WI38 (cell line): ENCODE measurements at regions not wholly inside any gene's neighbourhood (a gene's known extent, or its start where the extent isn't known, plus 50 kb on each side); places are given as distances from the start of the nearest gene placed in this dataset.

Experiments used
- H3K4me3 ChIP-seq: 2 replicates; pipeline ENCODE4 v1.5.1; 2011; ENCODE audit warnings: low read depth, mild to moderate bottlenecking, control low read depth, low read length
- CTCF ChIP-seq: IDR thresholded peaks from 2 replicates; pipeline ENCODE4 v1.5.1; 2012; ENCODE audit warnings: low read depth, mild to moderate bottlenecking, control low read depth, low read length

GRCh38 chr9:80554301-80554700 is 982.5 kb downstream of the TLE4 start:
- TF ChIP-seq CTCF, result no peak
- H3K4me3 ChIP-seq, result no peak overlapping the region

- no peak for TF ChIP-seq CTCF
- no peak overlapping the region for H3K4me3 ChIP-seq
Observed at GRCh38 chr9:80552931-80553330, 981.2 kb downstream of the TLE4 start.

- TF ChIP-seq CTCF, result no peak
- no peak overlapping the region for H3K4me3 ChIP-seq
Observed at GRCh38 chr9:80550181-80550580, 978.4 kb downstream of the TLE4 start.

GRCh38 chr9:80547613-80548012 is 975.8 kb downstream of the TLE4 start:
- H3K4me3 ChIP-seq, result no peak overlapping the region
- TF ChIP-seq CTCF, result no peak

GRCh38 chr9:80540387-80540786 is 968.6 kb downstream of the TLE4 start:
- no peak overlapping the region for H3K4me3 ChIP-seq
- TF ChIP-seq CTCF, result no peak

GRCh38 chr9:80538976-80539375 is 967.2 kb downstream of the TLE4 start:
- H3K4me3 ChIP-seq, result no peak overlapping the region
- no peak for TF ChIP-seq CTCF

- no peak for TF ChIP-seq CTCF
- no peak overlapping the region for H3K4me3 ChIP-seq
Observed at GRCh38 chr9:80522465-80522864, 950.7 kb downstream of the TLE4 start.
